GM19023 (cell line): ENCODE measurements at regions not wholly inside any gene's neighbourhood (a gene's known extent, or its start where the extent isn't known, plus 50 kb on each side); places are given as distances from the start of the nearest gene placed in this dataset.
"Not testable (repeated sequence)": the region's sequence is repeated elsewhere in the genome, so short reads cannot be mapped to it uniquely, and the experiment has no call there.

Source experiments
- ATAC-seq: cut with Tn5 transposase; IDR thresholded peaks from one replicate; pipeline ENCODE4 v1.9.1; 2021; ENCODE audit warnings: mild to moderate bottlenecking, moderate library complexity; ENCODE audit not compliant: unreplicated experiment

GRCh38 chr2:129915303-129915840 lies 64.1 kb upstream of the RAB6C start:
- no peak for ATAC-seq

GRCh38 chr2:129918604-129919003 lies 60.9 kb upstream of the RAB6C start:
- no peak for ATAC-seq

- no peak for ATAC-seq
Observed at GRCh38 chr2:129922571-129923264, 56.7 kb upstream of the RAB6C start.

- no peak for ATAC-seq
Observed at GRCh38 chr2:129923265-129924091, 56.0 kb upstream of the RAB6C start.

GRCh38 chr2:129924115-129924514 lies 55.4 kb upstream of the RAB6C start:
- not testable (repeated sequence) for ATAC-seq

- no peak for ATAC-seq
Observed at GRCh38 chr2:129925381-129925780, 54.1 kb upstream of the RAB6C start.

GRCh38 chr2:129927696-129928095 lies 51.8 kb upstream of the RAB6C start:
- ATAC-seq: no peak

- ATAC-seq: no peak
Observed at GRCh38 chr2:129929321-129930290, 49.9 kb upstream of the RAB6C start.
